Fibroblast of lung (primary cell): ENCODE measurements at regions not wholly inside any gene's neighbourhood (a gene's known extent, or its start where the extent isn't known, plus 50 kb on each side); places are given as distances from the start of the nearest gene placed in this dataset.

Experiments used
- DNase-seq, 2 donors: peaks; one replicate each; pipeline versions ENCODE4 v3.0.0 to v3.0.0-alpha.2; 2010; ENCODE audit warnings: low read depth in 2 of 2
- H2AFZ ChIP-seq: 2 replicates; pipeline ENCODE4 v1.5.1; 2012; ENCODE audit warnings: low read length, control low read depth, inconsistent platforms
- H3K27ac ChIP-seq: 2 replicates; pipeline ENCODE4 v1.5.1; 2011; ENCODE audit warnings: low read length, control low read depth; ENCODE audit not compliant: insufficient read depth
- H3K27me3 ChIP-seq: 2 replicates; pipeline ENCODE4 v1.5.1; 2011; ENCODE audit warnings: mild to moderate bottlenecking, low read length; ENCODE audit not compliant: control insufficient read depth, insufficient read depth
- H3K36me3 ChIP-seq: 2 replicates; pipeline ENCODE4 v1.5.1; 2011; ENCODE audit warnings: low read length; ENCODE audit not compliant: control insufficient read depth, insufficient read depth
- H3K4me1 ChIP-seq: 2 replicates; pipeline ENCODE4 v1.5.1; 2011; ENCODE audit warnings: low read length; ENCODE audit not compliant: control insufficient read depth, insufficient read depth; ENCODE audit errors: extremely low read depth
- H3K4me2 ChIP-seq: 2 replicates; pipeline ENCODE4 v1.5.1; 2011; ENCODE audit warnings: low read length, control low read depth; ENCODE audit not compliant: insufficient read depth; ENCODE audit errors: extremely low read depth
- H3K4me3 ChIP-seq, 4 experiments: fragments of 200-600 bp in 1 of 4; sonication (generic) in 1 of 4; replicated peaks in 1 of 4; 2 replicates each; pipeline ENCODE4 v1.5.1; 2011 to 2016; ENCODE audit warnings: low read length in 4 of 4, low read depth in 3 of 4, mild to moderate bottlenecking in 3 of 4, control low read depth in 2 of 4, inconsistent platforms in 1 of 4, mixed read lengths in 1 of 4; ENCODE audit not compliant: insufficient read depth in 1 of 4; ENCODE audit errors: control extremely low read depth in 1 of 4
- H3K79me2 ChIP-seq: 2 replicates; pipeline ENCODE4 v1.5.1; 2012; ENCODE audit warnings: mild to moderate bottlenecking, low read length, inconsistent platforms; ENCODE audit not compliant: control insufficient read depth, insufficient read depth
- H3K9ac ChIP-seq: 2 replicates; pipeline ENCODE4 v1.5.1; 2011; ENCODE audit warnings: mild to moderate bottlenecking, low read length, control low read depth; ENCODE audit not compliant: insufficient read depth
- H3K9me3 ChIP-seq: 2 replicates; pipeline ENCODE4 v1.5.1; 2012; ENCODE audit warnings: low read depth, low read length; ENCODE audit not compliant: control insufficient read depth, insufficient read depth
- H4K20me1 ChIP-seq: 2 replicates; pipeline ENCODE4 v1.5.1; 2011; ENCODE audit warnings: low read length; ENCODE audit not compliant: control insufficient read depth, insufficient read depth; ENCODE audit errors: extremely low read depth
- EZH2 ChIP-seq: IDR thresholded peaks from 2 replicates; pipeline ENCODE4 v1.5.1; 2012; ENCODE audit warnings: low read length, control low read depth, mild to moderate bottlenecking; ENCODE audit errors: missing control alignments
- TF ChIP-seq, protein P1 (sequence below), 2 donors: IDR thresholded peaks in 1 of 2; conservative IDR thresholded peaks in 1 of 2; 1 replicate in 1 of 2; 2 replicates in 1 of 2; pipeline ENCODE4 v1.5.1; 2011 to 2012; ENCODE audit warnings: low read length in 2 of 2, control low read depth in 1 of 2, inconsistent platforms in 1 of 2, low read depth in 1 of 2, mild to moderate bottlenecking in 1 of 2

DNA sequence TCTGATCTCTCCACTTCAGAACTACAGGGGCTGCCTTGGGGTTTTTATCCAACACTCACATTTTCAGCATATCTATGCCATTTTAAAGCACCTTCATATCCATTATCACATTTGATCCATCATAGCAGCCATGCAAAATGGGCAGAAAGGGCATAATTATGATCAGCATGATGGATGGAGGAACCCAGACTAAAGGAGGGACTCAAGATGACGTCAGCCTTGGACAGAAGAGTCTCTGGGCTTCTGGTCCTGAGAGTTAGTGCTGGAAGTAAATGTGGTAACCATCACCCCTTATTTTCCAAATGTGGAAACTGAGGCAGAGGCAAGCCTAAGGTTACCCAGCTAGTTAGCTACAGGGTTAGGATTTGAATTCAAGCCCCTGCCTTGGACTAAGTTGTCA, 273.1 kb downstream of the DRD1 start:
- no peaks in the 10 kb centered on the region for H4K20me1 ChIP-seq
- no peak overlapping the region for H3K27ac ChIP-seq
- no peak overlapping the region for H3K4me3 ChIP-seq
- no peaks in the 10 kb centered on the region for H3K4me1 ChIP-seq
- no peaks in the 10 kb centered on the region for H3K79me2 ChIP-seq
- DNase-seq: no peak
- no peaks in the 10 kb centered on the region for H3K27me3 ChIP-seq
- H3K9ac ChIP-seq: no peak overlapping the region
- TF ChIP-seq EZH2: no peak
- TF ChIP-seq, protein P1, sequence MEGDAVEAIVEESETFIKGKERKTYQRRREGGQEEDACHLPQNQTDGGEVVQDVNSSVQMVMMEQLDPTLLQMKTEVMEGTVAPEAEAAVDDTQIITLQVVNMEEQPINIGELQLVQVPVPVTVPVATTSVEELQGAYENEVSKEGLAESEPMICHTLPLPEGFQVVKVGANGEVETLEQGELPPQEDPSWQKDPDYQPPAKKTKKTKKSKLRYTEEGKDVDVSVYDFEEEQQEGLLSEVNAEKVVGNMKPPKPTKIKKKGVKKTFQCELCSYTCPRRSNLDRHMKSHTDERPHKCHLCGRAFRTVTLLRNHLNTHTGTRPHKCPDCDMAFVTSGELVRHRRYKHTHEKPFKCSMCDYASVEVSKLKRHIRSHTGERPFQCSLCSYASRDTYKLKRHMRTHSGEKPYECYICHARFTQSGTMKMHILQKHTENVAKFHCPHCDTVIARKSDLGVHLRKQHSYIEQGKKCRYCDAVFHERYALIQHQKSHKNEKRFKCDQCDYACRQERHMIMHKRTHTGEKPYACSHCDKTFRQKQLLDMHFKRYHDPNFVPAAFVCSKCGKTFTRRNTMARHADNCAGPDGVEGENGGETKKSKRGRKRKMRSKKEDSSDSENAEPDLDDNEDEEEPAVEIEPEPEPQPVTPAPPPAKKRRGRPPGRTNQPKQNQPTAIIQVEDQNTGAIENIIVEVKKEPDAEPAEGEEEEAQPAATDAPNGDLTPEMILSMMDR (conservative IDR thresholded peaks at IDR 0.05 in 1 of 2, IDR thresholded peaks at IDR 0.05 in 1 of 2; ENCODE audit: low read depth in 1 of 2, low read length in 2 of 2): no peak
- H3K9me3 ChIP-seq: no peaks in the 10 kb centered on the region
- H3K4me2 ChIP-seq: no peak overlapping the region
- H3K36me3 ChIP-seq: no peaks in the 10 kb centered on the region
- H2AFZ ChIP-seq: no peak overlapping the region

DNA sequence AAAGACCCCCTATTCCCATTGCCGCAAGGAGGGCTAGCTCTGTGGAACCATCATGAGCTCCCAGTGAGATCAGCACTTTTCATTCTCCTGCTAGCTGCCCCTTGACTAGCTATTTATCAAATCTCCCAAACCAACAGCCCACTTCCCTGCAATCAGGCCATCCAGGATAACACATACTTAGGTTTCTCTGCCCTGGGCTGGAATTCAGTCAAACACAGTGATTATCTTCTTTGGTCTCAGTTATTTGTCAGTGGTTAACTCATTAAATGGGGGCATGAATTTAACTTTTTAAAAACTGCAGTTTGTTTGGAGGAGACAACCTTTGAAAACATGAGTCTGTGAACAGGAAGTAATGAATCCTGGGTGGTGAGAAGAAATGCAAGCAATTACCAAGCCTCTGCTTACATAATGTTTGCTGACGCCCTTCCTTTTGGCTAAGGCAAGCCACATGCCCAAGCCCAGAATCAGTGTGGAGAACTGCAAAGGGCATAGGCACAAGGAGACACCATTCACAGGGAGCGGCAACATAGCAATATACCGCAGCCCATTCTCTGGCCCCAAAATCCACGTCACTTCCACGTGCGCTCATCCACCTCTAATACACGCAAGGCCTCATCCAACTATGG, 275.0 kb downstream of the DRD1 start:
- Histone ChIP-seq H4K20me1 (no peaks in the 10 kb centered on the region), H3K4me2 (no peak overlapping the region), H3K9ac (no peak overlapping the region), H2AFZ (no peak overlapping the region), H3K79me2 (no peaks in the 10 kb centered on the region), H3K4me3 (no peak overlapping the region), H3K27ac (no peak overlapping the region), H3K27me3 (no peaks in the 10 kb centered on the region), H3K36me3 (no peaks in the 10 kb centered on the region), H3K9me3 (no peaks in the 10 kb centered on the region), H3K4me1 (no peaks in the 10 kb centered on the region)
- TF ChIP-seq EZH2: no peak
- TF ChIP-seq, protein P1 (conservative IDR thresholded peaks at IDR 0.05 in 1 of 2, IDR thresholded peaks at IDR 0.05 in 1 of 2; ENCODE audit: low read depth in 1 of 2, low read length in 2 of 2): no peak
- no peak for DNase-seq

DNA sequence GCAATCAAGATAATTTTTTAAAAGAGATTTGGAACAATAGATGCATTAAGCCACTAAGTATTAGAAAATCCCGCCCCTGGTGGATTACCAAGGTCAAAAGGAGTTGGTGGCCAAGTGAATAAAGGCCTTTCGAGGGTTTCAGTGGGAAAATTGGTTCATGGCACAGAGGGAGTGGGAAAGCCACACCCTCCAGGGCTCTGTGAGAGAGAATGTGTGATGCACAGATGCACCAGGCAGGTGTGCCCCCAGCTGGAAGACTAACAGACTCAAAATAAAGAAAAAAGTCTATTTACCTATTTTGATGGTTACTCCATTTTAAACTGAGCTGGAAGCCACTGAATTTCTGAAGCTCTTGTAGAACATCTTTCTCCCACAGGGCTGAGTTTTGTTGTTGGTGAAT, 278.0 kb downstream of the DRD1 start:
- H2AFZ ChIP-seq: no peak overlapping the region
- DNase-seq: no peak
- H3K4me1 ChIP-seq: no peaks in the 10 kb centered on the region
- no peak overlapping the region for H3K27ac ChIP-seq
- no peak overlapping the region for H3K9ac ChIP-seq
- H3K4me2 ChIP-seq: no peak overlapping the region
- H4K20me1 ChIP-seq: no peaks in the 10 kb centered on the region
- H3K9me3 ChIP-seq: no peaks in the 10 kb centered on the region
- H3K4me3 ChIP-seq: no peak overlapping the region
- no peaks in the 10 kb centered on the region for H3K79me2 ChIP-seq
- H3K27me3 ChIP-seq: no peaks in the 10 kb centered on the region
- TF ChIP-seq EZH2: no peak
- TF ChIP-seq, protein P1 (conservative IDR thresholded peaks at IDR 0.05 in 1 of 2, IDR thresholded peaks at IDR 0.05 in 1 of 2; ENCODE audit: low read depth in 1 of 2, low read length in 2 of 2): no peak
- no peaks in the 10 kb centered on the region for H3K36me3 ChIP-seq
